ENCODE measurements at regions not wholly inside any gene's neighbourhood (a gene's known extent, or its start where the extent isn't known, plus 50 kb on each side); places are given as distances from the start of the nearest gene placed in this dataset.

DNA sequence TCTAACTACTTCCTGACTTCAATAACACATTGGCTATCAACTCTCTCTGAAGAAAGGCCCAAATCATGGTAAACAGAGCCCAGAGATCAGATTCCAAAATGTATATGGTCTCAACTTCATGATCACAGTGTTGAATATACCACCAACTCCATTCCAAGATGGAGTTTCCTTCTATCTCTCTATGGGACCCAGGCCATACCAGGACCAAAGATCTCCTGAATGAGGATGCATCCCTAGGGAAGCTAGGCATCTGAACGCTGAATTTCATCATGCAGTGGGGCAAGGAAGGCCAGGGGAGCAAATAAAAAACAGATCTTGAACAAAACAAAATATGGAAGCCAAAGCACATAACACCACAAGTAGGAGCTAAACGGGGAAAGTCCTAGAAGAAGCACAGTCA lies 320.7 kb upstream of the PKDCC start:
- TF ChIP-seq, protein P1, sequence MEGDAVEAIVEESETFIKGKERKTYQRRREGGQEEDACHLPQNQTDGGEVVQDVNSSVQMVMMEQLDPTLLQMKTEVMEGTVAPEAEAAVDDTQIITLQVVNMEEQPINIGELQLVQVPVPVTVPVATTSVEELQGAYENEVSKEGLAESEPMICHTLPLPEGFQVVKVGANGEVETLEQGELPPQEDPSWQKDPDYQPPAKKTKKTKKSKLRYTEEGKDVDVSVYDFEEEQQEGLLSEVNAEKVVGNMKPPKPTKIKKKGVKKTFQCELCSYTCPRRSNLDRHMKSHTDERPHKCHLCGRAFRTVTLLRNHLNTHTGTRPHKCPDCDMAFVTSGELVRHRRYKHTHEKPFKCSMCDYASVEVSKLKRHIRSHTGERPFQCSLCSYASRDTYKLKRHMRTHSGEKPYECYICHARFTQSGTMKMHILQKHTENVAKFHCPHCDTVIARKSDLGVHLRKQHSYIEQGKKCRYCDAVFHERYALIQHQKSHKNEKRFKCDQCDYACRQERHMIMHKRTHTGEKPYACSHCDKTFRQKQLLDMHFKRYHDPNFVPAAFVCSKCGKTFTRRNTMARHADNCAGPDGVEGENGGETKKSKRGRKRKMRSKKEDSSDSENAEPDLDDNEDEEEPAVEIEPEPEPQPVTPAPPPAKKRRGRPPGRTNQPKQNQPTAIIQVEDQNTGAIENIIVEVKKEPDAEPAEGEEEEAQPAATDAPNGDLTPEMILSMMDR (IDR thresholded peaks at IDR 0.05; ENCODE audit: insufficient read depth in 1 of 2, low read depth in 1 of 2, low read length in 1 of 2, severe bottlenecking in 1 of 2, unreplicated experiment in 1 of 2), result no peak
- DNase-seq, result no peak
- H3K36me3 Mint-ChIP-seq (ENCODE audit: insufficient read depth, unreplicated experiment), result no peaks in the 10 kb centered on the region
- H3K4me3 ChIP-seq (ENCODE audit: low read depth, low read length), result no peak overlapping the region
- H3K36me3 ChIP-seq (ENCODE audit: control insufficient read depth, insufficient read depth, low read length), result no peaks in the 10 kb centered on the region
- no peaks in the 10 kb centered on the region for H3K9me3 Mint-ChIP-seq (ENCODE audit: unreplicated experiment)
- POLR2A ChIA-PET, result no interaction called here
- BruUV-seq (replicated peaks), result no TSS peak
- CTCF ChIA-PET, result no interaction called here
- no peaks in the 10 kb centered on the region for H3K4me1 ChIP-seq
- intact Hi-C loops (cut with micrococcal nuclease; ENCODE audit: unreplicated experiment), result no loop called here
- no peak overlapping the region for H3K4me3 Mint-ChIP-seq (ENCODE audit: unreplicated experiment)
- H3K9me3 ChIP-seq, result no peaks in the 10 kb centered on the region
- H3K27ac Mint-ChIP-seq (ENCODE audit: unreplicated experiment), result no peak overlapping the region
- no peaks in the 10 kb centered on the region for H3K4me1 Mint-ChIP-seq (ENCODE audit: low read depth, unreplicated experiment)
- peaks cover 4% of the 10 kb centered on the region for H3K27me3 Mint-ChIP-seq (ENCODE audit: insufficient read depth, unreplicated experiment)
- no peaks in the 10 kb centered on the region; the same call in 1 of the 2 replicates for H3K27me3 ChIP-seq (replicated peaks; ENCODE audit: control insufficient read depth, insufficient read depth, low read length)

GRCh38 chr2:41727711-41728110 lies 320.1 kb upstream of the PKDCC start:
- no peaks in the 10 kb centered on the region for H3K9me3 ChIP-seq
- H3K4me1 Mint-ChIP-seq (ENCODE audit: low read depth, unreplicated experiment), result no peaks in the 10 kb centered on the region
- no peak overlapping the region for H3K4me3 Mint-ChIP-seq (ENCODE audit: unreplicated experiment)
- no peaks in the 10 kb centered on the region for H3K36me3 Mint-ChIP-seq (ENCODE audit: insufficient read depth, unreplicated experiment)
- CTCF ChIA-PET, result no interaction called here
- H3K9me3 Mint-ChIP-seq (ENCODE audit: unreplicated experiment), result no peaks in the 10 kb centered on the region
- no peaks in the 10 kb centered on the region; the same call in 1 of the 2 replicates for H3K27me3 ChIP-seq (replicated peaks; ENCODE audit: control insufficient read depth, insufficient read depth, low read length)
- H3K27me3 Mint-ChIP-seq (ENCODE audit: insufficient read depth, unreplicated experiment), result peaks cover 4% of the 10 kb centered on the region
- POLR2A ChIA-PET, result no interaction called here
- no TSS peak for BruUV-seq (replicated peaks)
- no peaks in the 10 kb centered on the region for H3K4me1 ChIP-seq
- no peak for DNase-seq
- H3K27ac Mint-ChIP-seq (ENCODE audit: unreplicated experiment), result no peak overlapping the region
- TF ChIP-seq, protein P1 (IDR thresholded peaks at IDR 0.05; ENCODE audit: insufficient read depth in 1 of 2, low read depth in 1 of 2, low read length in 1 of 2, severe bottlenecking in 1 of 2, unreplicated experiment in 1 of 2), result no peak
- intact Hi-C loops (cut with micrococcal nuclease; ENCODE audit: unreplicated experiment), result no loop called here
- no peaks in the 10 kb centered on the region for H3K36me3 ChIP-seq (ENCODE audit: control insufficient read depth, insufficient read depth, low read length)
- H3K4me3 ChIP-seq (ENCODE audit: low read depth, low read length), result no peak overlapping the region

DNA sequence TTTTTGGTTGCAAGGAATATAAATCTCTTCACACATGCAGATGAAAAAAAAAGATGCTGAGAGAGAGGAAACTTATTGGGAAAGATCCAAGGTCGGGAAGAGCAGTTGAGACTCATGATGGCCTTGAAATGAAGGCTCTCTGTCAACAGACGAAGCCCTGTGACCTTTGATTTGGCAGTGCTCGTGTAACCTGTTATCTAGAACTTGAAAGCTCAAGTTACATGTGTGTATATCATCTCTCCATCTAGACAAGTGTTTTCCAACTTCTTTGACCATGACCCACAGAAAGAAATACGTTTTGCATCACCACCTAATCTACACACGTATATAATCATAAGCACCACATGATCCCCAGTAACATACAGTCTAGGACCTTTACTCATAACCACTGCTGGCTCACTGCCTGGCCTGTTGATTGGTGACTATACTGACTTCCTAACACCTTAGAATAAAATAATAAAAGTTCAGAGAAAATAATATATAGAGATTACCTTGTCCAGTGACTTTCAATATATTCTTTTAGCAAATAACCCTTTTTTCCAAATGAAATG lies 319.0 kb upstream of the PKDCC start:
- TF ChIP-seq, protein P1 (IDR thresholded peaks at IDR 0.05; ENCODE audit: insufficient read depth in 1 of 2, low read depth in 1 of 2, low read length in 1 of 2, severe bottlenecking in 1 of 2, unreplicated experiment in 1 of 2), result no peak
- no peak for DNase-seq
- Mint-ChIP-seq H3K4me1 (ENCODE audit: low read depth, unreplicated experiment) (no peaks in the 10 kb centered on the region), H3K9me3 (ENCODE audit: unreplicated experiment) (no peaks in the 10 kb centered on the region), H3K27me3 (ENCODE audit: insufficient read depth, unreplicated experiment) (peaks cover 4% of the 10 kb centered on the region), H3K36me3 (ENCODE audit: insufficient read depth, unreplicated experiment) (no peaks in the 10 kb centered on the region), H3K27ac (ENCODE audit: unreplicated experiment) (no peak overlapping the region), H3K4me3 (ENCODE audit: unreplicated experiment) (no peak overlapping the region)
- CTCF ChIA-PET, result no interaction called here
- no peaks in the 10 kb centered on the region; the same call in none of the 2 replicates for H3K27me3 ChIP-seq (replicated peaks; ENCODE audit: control insufficient read depth, insufficient read depth, low read length)
- no TSS peak for BruUV-seq (replicated peaks)
- H3K9me3 ChIP-seq, result no peaks in the 10 kb centered on the region
- POLR2A ChIA-PET, result no interaction called here
- H3K4me3 ChIP-seq (ENCODE audit: low read depth, low read length), result no peak overlapping the region
- no peaks in the 10 kb centered on the region for H3K4me1 ChIP-seq
- intact Hi-C loops (cut with micrococcal nuclease; ENCODE audit: unreplicated experiment), result no loop called here
- no peaks in the 10 kb centered on the region for H3K36me3 ChIP-seq (ENCODE audit: control insufficient read depth, insufficient read depth, low read length)
